ENCODE measurements at regions not wholly inside any gene's neighbourhood (a gene's known extent, or its start where the extent isn't known, plus 50 kb on each side); places are given as distances from the start of the nearest gene placed in this dataset.

DNA sequence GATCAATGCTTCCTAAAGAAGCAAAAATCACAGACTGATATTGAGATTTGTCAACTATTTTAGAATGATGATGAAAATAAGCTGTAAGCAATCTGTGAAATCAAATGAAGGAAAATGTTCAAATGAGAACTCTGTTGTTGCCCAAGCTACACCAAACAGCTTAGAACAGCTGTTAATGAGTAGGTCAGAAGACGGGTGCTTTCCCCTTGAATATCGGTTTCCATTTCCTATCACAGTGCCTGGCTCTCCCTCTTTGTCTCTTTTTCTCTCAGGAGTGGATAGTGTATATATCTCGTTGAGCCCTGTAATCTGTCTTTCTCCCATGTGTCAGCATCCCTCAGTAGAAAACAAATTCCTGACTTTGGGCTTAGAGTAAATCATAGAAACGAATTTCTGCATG is 1592.9 kb upstream of the TENM3 start:
- DNase-seq (ENCODE audit: low spot score) = no peak

DNA sequence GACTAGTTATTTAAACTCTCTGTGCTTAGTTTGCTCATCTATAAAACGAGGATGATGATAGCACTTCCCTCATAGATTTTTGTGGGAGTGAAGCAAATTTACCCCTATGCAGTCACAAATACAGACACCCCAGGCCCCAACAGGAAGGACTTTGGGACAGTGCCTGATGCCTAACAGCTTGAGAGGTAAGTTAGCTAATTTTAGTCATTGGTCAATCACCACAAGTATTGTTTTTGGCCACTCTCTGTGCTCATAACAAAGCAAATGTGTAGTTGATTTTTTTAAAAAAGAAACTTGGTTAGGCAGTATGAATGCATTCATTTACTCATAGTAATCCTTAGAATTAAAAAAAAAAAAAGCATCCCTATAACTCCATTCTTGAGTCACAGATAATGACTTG is 1590.7 kb upstream of the TENM3 start:
- no peak for DNase-seq (ENCODE audit: low spot score)

DNA sequence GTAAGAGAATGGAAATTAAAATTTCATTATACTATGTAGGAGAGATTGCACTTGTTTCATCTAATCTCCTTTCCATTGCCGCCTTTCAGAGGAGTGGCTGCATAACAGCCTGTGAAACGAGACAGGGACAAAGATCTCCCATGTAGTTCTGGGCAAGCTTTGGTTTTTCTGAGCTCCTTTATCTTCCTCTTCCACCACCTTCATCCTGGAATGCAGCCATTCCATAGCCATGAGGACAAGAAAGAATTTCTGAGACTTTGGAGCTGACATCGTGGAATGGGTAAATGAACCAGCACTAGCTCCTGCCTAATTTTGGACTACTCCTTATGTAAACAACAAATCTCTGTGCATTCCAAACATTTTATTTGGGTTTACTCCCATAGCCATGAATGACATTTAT is 1587.3 kb upstream of the TENM3 start:
- DNase-seq (ENCODE audit: low spot score) = no peak

DNA sequence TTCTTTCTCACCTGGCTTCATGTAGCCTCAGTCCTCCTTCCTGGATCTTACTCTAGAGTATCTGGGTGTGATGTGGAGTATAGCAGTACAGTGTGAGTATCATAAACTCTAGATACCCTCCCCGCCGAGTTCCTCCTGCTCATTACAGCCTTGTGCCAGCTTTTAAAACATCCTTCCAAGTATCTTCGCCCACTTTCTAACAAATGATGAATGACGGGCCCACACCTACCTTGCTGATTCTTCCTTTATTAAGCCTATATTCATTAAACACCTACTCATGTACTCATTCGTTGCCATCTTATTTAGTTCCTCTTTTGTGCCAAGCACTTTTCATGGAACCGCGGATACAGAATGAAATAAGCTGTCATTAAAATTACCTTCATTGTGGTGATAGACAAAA is 1585.3 kb upstream of the TENM3 start:
- DNase-seq (ENCODE audit: low spot score) = no peak

DNA sequence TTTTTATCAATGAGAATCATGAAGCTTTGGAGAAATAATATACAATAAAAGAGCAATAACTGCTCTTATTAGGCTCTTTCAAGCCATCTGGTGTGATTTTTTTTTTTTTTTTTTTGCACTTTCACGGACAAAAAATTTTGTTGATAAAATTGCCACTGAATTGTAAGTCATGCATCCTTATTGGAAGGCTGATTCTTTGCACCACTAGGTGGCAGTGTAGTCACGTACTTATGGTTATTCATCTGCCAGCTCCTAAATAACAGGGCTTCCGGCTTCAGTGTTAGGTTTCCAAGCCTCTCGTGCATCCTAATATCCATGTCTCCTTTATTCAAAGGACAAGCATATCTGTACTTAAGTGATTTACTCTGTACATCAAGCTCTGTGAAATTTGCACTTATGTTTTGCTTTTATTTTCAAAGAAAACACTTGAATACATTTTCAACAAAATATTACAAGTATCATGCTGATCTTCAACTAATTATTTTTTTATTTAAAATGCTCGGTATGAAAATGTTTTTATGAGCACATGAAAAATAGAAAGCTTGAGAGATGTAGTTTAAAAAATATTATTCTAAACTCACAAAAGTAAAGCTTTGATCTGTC is 1578.3 kb upstream of the TENM3 start:
- peak; percentile 51 for DNase-seq (ENCODE audit: low spot score)

DNA sequence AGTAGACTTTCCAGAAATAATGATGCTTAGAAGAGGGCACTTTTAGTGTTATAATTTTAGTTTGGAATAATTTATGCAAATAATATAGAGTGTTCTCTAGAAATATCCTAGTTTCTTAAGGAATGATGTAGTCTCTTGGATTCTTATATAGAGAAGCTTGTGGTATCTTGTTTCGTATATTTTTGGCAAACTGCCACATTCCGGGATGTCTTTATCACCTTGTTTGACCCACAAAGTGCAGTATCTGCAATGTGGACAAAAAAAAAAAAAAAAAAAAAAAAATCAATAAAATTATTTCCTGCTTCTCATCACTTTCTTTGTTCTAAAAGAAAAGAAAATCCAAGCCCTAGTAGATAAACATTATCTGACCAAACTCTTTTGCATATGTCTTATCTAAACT is 1577.7 kb upstream of the TENM3 start:
- no peak for DNase-seq (ENCODE audit: low spot score)

DNA sequence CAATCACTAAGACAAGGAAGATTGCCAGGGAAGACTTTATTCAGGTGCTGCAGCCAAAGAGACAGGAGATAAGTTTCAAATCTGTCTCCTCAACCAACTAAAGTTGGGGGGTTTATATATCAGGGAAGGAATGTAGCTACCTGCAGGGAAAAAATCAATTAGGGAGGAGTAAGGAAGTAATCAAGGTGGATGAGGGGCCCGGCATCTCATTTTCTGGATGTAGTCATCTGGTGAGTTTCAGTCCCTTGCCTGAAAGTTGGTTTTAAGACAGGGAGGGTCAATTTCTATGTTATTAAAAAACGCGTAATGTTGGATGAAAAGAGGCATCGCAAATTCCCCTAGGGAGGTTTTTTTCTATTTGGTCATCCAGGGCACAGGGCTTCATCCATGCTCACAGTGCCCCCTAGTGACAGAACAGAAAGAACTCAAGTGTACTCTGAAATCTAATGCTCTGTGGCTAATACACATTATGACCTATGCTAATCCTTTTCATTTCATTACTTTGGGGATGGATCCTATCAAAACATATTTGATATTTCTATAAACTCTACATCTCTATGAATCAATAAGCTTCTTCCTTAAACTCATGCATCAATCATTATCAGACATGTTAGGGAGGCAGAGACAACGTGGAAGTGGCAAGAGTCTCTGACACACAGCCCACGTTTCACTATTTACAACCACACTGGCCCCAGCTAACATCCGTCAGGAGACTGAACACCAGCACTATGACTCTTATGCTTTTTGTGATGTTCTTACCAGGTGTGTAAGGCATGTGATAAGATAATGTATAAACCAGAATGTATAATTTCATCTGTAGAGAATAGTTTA is 1577.0 kb upstream of the TENM3 start:
- DNase-seq (ENCODE audit: low spot score) = peak; percentile 16

DNA sequence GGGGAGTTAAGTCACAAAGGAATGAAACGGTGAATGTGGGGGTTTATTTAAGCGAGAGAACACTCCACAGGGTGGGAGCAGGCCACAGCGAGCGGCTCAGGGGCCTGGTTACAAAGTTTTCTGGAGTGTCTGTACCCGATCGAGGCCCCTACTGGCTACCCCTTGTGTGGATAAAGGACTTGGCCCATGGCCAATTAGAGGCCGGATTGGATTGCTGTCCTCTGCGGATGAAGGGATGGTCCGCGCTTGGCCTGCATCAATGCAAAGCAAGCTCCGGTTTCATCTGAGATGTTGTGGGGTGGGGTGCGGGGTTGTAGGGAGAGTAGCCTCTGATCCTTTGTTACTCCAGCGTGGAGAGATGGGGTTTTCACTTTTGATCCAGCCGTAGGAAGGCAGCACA is 1574.5 kb upstream of the TENM3 start:
- no peak for DNase-seq (ENCODE audit: low spot score)

DNA sequence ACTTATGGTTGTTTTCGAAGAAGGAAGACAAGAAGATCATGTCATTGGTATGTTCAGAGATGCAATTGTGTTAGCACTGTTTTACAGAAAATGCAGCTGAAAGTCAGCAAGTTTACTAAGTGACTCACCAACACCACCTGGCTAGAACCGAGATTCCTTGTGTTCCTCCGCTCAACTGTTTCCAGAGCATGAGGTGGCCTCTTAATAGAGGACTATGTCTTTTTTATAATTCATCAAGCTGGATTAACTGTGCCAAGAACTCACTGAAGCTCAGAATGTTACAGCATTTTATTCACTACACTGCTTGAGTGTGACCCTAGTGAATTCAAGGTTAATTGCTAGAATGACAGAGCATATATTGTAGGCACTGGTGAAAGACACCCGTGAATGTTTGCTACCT is 1573.5 kb upstream of the TENM3 start:
- DNase-seq (ENCODE audit: low spot score) = no peak

DNA sequence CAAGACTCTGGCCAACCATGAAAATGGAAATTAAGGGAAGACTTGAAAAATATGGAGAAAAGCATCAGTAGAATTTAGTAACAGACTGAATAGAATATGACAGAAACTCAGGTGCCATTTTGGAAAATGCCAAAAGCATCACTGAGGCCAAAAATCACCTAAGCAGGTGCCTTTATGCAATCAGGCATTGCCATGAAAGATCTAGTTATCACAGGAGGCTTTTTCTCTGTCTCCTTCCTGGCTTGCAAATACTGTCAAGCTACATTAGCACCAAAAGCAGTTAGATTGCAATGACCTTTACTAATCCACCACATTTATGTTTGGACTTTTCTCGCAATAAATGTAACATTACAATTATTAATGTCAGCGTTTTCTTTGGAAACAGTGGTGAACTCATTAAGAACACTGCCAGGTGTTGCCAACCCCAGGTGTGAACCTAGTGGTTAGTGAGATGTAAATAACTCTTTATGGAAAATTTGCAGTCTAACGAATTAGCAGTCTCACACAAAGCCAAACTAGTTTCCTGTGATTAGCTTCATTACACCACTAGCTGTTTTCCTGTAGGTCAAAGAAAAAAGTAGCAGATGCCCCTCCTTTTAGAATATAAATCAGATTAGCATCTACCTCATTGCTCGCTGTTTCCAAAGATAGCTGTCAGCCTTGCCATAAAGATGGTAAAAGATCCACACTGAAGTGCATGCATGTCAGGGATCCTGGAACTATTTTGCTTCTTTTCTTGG is 1568.4 kb upstream of the TENM3 start:
- no peak for DNase-seq (ENCODE audit: low spot score)

DNA sequence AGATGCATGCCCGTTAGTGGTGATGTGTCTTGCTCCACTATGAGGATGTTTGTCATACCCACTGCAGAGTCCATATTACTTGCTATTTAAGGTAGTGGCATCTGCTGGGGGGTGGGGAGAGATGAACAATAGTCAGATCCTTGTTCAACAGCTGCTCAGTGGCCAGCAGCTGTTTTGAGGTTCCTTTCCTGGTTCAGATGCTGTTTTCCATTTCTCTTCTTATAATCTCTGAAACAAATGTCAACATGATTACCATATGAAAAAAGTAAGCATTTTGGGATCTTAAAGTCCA is 1567.9 kb upstream of the TENM3 start:
- no peak for DNase-seq (ENCODE audit: low spot score)

DNA sequence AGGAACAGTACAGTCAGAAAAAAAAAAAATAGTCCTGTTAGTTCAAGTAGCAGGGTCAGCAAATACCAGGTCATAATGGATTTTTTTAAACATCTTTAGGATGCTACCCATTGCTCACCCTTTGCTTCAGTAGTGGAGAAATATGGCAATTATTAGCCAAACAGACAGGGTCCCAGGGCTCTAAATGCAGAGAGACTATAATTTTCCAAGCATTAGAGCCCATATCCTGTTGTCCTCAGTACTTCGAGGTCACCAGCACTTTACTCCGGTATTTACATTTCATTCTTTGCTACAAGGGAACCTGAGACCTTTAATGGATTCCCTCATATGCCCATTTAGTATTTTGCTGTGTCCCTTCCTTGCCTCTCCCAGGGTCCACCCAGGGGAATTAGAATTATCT is 1562.9 kb upstream of the TENM3 start:
- no peak for DNase-seq (ENCODE audit: low spot score)

DNA sequence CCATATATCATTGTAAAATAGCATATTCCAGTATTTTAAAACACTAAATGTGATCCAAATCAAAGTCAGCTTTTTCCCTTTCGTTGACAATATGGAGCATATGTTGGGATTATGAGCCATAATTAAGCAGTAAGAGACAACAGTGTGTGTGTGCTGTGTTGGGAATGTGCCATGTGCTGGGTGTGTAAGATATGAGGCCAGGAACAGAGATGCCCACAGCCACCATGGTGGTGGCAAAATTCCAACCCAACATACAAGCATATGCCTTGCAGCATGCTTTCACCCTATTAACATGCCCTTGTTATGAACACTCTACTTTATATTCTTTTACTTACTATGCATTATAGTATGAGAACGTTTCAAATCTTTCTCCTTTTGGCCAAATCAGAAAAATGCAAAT is 1560.4 kb upstream of the TENM3 start:
- DNase-seq (ENCODE audit: low spot score) = no peak

DNA sequence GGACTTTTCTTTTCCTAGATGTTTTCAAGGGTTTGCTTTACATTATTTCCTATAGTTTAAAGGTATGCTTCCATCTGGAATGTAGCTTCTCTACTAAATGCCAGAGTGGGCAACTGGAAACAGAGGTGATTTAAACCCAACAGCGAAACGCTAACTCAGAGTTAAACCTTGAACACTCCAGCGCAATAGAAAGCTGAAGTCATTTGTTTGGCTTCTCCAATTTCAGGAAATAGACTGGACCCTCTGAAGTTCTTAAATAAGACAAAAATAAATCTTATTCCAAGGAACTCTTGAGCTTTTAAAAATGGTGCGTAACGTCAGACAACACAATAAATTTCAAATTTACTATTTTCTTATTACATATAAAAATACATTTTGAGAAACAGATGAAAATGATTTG is 1560.0 kb upstream of the TENM3 start:
- DNase-seq (ENCODE audit: low spot score) = no peak

DNA sequence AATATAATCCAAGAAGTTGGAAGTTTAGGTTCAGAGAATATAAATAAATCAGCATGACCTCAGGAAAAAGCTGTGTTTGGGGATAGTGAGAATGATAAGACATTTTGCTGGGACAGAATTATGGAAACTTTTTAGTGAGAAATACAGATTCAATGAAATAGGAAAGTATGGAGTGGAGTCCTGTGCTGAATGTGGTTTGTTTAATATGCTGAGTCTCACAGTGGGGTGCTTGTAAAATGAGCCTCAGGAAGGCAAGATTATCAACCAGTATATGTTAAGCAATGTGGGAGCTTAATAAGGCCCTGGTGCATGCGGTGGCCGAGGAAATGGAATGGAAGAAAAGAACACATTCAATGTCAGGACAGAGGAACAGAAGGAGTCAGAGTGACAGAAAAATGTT is 1554.7 kb upstream of the TENM3 start:
- no peak for DNase-seq (ENCODE audit: low spot score)

DNA sequence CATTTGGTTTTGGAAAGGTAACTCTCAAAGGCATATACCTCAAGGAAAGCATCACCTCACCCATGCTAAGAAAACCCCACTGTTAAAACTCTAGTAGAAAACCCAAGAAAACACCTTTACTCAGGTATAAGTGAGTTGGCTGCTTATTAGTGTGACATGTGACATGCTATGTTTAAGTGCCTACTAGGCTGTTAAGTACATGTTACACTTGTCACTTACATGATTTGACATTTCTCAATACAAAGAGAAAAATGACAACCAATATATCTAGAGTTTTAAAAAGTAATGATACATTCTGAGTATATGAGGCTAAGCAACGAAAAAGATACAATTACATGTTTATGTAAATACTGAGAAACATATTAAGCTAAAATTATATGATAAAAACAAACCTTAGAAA is 1548.3 kb upstream of the TENM3 start:
- DNase-seq (ENCODE audit: low spot score) = no peak

DNA sequence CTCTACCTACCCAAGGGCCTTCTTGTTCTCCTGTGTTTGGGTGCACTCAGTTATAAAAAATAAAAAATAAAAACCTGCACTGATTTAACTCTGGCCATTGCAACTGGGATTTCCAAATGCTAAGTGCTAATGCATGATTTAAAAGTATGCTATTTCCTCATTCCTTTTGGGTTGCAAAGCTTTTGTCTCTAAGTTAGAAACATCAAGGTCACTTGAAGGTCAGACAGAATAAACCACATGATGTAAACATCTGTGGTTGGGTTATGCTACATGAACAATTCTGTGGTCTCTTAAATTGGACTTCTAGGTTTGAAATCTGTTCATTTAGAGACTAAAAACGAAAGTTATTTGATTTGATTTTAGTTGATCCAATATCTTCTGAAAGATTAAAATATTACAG is 1547.4 kb upstream of the TENM3 start:
- no peak for DNase-seq (ENCODE audit: low spot score)

DNA sequence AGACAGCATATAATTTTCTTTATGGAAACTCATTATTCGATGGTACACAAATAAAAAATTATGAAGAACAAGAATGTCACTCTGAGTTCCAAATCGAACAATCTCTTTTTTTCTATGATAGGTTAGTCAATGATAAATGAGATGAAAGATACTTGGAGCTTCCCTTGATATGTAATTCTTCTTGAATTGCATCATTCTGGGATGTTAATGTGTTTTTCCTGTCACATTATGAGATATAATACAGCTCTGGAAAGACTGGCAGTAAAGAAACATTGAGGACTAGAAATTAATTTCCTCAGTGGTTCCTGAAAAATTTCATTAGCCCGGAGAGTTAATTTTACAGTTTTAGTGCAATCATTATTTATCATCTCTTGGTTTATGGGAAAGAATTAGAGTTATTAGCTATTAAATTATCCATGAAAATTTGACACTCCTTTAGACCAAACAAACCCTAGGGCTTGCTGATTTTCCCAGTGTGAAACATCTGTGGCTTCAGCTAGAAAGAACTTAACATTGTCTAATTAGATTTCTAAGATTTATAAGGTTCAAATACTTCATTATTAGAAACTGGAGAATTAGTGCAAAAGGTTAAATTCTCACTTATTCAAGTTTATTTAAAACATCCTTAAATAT is 1546.6 kb upstream of the TENM3 start:
- no peak for DNase-seq (ENCODE audit: low spot score)

DNA sequence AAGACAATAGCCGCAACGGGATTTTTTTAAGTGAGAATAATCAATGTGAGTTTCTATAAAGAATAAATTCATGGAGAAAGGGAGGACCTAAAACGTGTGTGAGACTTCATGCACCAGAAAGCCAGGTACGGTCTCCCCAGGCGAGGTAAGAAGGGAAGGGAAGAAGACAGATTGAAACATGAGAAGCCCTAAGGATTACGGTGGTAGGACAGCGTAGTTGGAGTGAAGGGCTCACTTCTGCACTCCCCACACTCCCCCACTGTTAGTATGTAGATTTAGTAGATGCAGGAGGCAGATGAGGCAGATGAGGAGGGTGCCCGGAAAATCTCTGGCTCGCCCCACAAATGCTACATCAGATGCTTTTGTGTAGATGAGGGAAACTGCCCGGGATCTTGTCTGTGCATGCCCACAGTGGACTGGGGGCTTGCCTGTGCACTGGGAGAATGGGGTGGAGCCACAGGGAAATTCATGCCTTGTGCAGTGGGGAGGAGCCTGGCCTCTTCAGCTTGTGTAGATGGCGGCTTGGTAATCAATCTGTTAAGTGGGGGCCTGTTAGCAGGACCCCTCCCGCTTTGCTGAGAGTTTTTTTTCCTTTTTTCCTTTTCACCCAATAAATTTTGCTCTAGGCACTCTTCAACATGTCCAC is 1544.5 kb upstream of the TENM3 start:
- DNase-seq (ENCODE audit: low spot score) = no peak

DNA sequence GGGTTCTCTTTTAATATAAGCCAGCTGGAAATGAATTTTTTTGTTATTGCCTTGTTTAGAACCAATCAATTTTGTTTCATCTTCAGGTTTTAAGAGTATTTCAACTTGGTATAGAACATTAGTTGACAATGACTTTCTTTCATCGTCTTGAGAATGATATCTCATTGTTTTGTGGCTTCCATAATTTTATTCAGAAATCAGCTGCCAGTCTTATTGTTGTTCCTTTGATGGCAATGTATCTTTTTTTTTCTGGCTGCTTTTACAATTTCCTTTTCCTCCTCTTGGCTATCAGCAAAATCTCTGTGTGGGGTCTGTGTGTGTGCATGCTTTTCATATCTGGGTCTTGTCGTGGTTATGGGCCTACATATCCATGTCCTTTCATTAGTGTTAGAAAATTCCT is 1536.4 kb upstream of the TENM3 start:
- DNase-seq (ENCODE audit: low spot score) = no peak

DNA sequence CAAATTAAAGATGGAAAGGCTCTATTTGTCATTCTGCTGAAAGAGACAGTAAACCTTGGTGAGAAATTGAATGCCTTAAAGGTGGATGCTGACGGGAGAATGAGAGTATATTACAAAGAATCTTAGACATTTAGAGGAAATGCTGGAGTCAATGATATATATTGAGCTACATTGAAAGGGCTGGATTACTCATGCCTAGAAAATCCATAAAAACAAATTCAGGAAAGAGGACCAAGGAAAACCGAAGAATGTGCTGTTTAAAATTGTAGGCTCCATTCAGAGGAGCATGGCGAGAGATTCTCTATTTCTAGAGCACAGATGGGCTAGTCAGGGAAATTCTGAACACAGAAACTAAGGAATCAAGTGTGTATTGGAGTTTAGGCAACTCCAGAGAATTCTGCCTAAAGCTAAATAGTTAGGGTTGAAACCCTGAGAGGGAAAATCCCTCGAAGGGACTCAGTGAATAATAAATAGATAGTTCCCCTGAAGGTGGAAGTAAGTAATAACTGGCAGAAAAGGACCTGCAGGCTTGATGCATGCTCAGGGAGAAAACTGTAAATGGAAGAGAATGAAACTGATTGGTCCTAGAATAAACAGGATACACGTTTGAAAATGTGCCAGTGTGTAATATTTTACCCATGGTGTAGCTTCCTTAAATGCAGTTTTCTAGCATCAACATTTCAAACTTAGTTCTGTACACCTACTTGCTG is 1532.4 kb upstream of the TENM3 start:
- DNase-seq (ENCODE audit: low spot score) = no peak

DNA sequence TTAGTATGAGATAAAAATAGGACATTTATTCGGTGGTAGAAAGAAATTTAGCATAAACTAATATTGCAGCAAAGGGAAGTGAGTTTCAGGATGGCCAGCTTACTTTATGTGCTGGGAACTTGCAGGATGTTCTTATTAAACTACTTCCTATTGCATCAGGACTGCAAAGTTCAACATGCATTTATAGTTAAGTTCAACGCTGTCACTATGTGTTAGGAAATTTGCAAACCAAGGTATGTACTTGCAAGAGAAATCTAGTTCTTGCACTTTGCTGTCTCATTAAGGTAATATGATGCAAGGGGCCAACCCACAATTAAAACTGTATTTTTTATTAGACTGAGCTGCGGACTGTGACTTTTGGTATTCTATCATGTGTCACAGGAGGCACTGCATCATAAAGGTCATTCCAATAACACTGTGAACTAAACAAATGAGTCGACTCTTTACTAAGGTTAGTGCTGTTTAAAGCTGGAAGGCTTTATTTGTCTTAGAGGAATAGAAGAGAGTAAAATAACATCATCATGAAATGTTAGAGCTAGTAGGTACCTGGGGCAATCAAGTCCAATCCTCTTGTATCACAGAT is 1525.7 kb upstream of the TENM3 start:
- no peak for DNase-seq (ENCODE audit: low spot score)
